Central memory CD4-positive, alpha-beta T cell (primary cell): ENCODE measurements at regions not wholly inside any gene's neighbourhood (a gene's known extent, or its start where the extent isn't known, plus 50 kb on each side); places are given as distances from the start of the nearest gene placed in this dataset.
A peak's percentile ranks its signal among the peaks of the same experiment; 100 is the strongest.

Source experiments
- DNase-seq: peaks from one replicate; pipeline ENCODE4 v3.0.0; 2022

GRCh38 chr17:77668518-77668917 lies 290.0 kb upstream of the TNRC6C start:
- no peak for DNase-seq

- DNase-seq: no peak
Observed at GRCh38 chr17:77670173-77670572, 288.3 kb upstream of the TNRC6C start.

- DNase-seq: no peak
Observed at GRCh38 chr17:77674358-77674757, 284.1 kb upstream of the TNRC6C start.

GRCh38 chr17:77675411-77675810 lies 283.1 kb upstream of the TNRC6C start:
- no peak for DNase-seq

DNA sequence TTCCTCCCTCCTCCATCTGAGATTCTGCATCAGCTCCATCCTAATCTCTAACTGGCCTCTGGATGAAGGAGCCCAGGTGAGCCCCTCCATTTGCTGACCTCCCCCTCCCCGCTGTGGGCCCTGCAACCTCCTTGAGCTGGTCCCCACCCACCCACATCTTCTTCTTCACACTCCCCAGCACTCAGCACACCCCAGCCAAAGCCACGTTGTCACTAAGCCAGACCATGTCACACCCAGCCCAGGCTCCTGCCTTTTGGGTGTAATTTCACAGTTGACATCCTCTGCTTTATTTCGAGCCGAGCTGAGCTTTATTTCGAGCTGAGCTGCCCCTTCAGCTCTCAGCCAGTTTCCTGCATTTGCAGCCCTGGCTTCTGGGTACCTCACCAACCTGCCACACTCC lies 282.7 kb upstream of the TNRC6C start:
- no peak for DNase-seq

- DNase-seq: no peak
Observed at GRCh38 chr17:77676237-77676661, 282.3 kb upstream of the TNRC6C start.

DNA sequence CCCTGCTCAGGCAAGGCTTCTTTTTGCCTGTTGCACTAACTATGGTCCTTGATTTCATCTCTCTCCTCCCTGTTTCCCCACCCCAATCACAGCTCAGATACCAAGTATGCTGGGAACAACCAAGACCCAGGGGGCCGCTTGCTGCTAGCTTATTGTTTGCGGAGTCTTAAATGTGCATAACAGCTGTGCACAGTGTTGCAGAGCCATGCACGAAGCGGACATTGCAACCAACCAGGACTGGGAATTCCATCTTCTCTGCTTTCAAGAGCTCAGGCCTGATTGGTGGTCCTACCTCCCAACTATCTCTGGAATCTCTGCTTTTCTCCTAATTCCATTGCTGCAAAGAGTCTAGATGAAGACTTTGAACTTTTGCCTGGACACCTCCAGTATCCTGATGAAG lies 281.3 kb upstream of the TNRC6C start:
- DNase-seq: no peak

DNA sequence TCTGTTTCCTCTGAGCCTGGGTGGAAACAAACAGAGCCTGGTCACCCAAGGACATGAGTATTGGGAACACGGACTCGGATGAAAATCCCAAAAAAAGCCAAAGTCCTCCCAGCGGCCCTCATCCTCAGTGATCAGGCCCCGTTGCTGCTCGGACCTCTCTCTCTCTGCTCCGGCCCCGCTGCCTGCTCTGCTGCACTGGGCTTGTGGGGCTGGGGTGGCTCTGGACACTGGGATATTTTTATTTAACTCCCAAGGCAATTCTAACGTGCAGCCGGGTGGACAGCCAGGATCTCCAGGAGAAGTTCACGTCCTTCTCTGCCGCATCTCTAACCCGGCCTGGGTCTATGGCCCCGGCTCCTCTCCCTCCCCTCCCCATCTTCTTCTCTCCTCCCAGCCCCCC lies 280.9 kb upstream of the TNRC6C start:
- DNase-seq: no peak

GRCh38 chr17:77679589-77679988 lies 278.9 kb upstream of the TNRC6C start:
- DNase-seq: no peak

- DNase-seq: no peak
Observed at GRCh38 chr17:77681861-77682260, 276.6 kb upstream of the TNRC6C start.

GRCh38 chr17:77684803-77685798 lies 273.4 kb upstream of the TNRC6C start:
- DNase-seq: no peak

GRCh38 chr17:77685881-77686486 lies 272.5 kb upstream of the TNRC6C start:
- no peak for DNase-seq

DNA sequence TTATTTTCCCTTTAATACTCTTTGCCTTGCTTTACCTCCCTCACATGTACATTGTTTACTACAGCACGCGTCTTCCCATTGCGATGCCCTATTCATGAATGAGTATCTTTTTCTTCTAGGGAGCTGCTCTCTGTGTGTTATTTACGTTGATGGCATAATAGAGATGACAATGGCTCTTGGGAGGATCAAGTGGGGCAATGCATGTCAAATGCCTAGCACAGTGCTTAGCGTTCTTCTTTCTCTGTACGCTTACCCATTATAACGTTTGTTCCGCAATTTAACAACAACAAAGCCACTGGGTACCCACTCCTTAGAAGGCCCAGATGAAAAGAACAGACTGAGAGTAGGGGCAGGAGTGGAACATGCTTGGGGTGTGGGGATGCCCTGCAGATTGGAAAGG lies 271.6 kb upstream of the TNRC6C start:
- DNase-seq: no peak

DNA sequence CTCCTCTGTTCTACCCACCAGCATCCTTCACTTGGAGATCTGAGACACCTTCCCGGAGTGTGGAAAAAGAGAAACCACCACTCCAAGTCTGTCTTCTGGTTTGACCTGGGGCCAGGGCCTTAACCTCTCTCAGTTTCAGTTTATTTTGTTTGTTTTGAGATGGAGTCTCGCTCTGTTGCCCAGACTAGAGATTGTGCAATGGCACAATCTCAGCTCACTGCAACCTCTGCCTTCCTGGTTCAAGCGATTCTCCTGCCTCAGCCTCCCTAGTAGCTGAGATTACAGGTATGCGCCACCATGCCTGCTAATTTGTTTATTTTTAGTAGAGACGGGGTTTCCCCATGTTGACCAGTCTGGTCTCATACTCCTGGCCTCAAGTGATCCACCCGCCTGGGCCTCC lies 271.1 kb upstream of the TNRC6C start:
- no peak for DNase-seq

DNA sequence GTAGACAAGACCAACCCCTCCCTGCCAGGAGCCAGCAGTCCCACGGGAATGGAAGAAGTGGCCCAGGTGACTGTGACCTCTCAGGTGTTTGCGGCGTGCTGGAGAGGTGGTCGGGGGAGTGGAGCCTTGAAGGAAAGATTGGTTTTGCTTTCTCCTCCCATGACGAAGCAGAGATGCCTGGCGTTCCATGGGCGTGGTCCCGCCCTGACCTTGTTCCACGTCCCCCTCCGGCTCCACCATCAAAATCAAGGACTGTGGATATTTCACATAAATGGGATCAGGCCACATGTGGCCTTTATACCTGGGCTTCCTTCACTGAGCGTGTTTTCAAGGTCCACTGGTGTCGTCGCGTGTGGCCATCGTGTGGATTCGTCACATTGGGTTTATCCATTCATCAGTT lies 270.6 kb upstream of the TNRC6C start:
- no peak for DNase-seq

DNA sequence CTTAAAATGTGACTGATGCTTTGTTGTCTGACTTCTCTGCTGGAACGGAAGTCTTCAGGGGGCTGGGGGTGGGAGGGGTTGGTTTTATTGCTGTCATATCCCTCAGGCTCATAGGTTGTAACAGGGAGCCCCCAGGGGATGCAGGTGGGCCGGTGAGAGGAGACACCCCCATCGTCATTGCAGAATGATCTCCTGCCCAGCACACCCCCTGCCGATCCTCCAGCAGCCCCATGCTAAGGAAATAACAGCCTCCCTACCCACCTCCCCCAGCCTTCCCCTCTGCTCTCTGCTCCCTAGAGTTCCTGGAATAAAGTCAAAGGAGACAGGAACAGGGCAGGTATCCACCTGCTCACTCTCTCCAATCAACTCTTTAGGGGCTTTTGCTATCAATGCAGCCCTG lies 270.1 kb upstream of the TNRC6C start:
- no peak for DNase-seq

DNA sequence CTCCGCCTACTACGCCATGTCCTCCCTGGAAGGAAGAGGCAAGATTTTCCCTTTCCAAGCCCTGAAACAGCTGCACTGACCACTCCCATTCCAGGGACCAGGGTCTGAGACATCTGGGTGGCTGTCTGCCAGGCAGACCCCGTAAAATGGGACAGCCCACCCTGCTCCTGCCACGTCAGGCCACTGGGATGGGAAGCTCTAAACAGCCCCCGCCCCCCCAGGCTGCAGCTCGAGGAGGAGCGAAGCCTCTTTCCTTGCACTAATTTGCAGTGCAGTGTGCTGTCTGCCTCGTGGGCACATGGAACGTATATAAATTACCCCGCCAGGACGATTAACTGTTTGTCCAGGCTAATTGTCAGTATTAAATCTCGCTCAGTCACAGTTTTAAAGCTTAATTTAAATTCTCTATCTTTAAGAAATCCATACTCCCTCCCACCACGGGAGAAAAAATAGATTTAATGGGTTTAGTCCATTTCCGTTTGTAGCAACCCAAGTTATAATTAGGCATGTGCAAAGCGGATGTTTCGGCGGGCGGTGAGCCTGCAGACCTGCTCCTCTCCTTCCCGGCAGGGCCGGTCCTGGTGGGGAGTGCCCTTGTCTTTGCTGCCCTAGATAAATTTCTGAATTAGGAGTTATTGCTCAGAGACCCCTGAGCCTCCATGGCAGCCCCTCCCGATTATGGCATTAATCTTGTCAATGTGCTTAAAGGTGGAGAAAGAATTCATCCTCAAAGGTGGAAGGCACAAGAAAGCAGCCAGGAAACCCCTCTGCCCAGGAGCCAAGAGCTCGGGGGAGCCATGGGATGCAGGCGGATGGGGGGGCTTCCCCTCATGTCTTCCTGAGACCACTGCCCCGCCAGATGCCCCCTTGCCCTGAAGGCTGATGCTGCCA lies 268.0 kb upstream of the TNRC6C start:
- peak; percentile 12 for DNase-seq

DNA sequence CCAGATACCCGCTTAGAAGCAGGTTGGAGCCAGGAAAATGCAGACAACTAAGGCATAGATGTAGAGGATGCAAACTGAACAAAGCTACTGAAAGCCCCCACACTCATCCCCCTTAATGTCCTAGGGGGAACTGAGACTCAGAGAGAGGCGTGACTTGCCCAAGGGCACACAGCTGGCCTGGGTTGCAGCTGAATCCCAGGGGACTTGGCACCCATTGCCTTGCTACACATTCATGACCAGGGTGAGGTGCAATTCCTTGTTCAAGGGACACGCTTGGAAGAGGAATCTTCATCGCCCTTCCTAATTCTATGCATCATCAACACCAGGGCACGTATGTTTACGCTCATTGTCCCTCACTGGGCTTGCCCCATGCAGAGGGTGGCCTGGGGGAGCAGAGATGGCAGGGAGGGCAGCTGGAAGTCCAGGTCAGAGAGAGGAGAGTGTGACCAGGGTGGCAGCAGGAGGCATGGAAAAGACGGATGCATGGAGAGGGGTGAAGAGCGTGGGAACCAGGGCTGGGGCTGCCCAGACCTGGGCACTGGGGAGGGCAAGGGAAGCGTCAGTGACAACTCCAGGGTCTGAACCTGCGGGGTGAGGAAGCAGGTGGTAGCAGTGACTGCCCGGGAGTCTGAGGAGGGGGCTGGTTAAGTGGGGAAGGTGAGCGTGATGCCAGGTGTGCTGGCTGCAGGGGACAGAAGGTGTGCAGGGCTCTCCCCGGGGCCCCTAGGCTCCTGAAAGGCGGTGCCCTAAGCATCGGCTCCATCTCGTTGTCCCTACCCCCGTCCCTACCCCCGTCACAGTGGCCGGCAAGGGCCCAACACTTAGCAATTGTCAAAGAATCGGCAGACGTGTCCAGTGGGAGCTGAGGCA lies 267.1 kb upstream of the TNRC6C start:
- DNase-seq: no peak

- peak; percentile 29 for DNase-seq
Observed at GRCh38 chr17:77692571-77693161, 265.8 kb upstream of the TNRC6C start.

DNA sequence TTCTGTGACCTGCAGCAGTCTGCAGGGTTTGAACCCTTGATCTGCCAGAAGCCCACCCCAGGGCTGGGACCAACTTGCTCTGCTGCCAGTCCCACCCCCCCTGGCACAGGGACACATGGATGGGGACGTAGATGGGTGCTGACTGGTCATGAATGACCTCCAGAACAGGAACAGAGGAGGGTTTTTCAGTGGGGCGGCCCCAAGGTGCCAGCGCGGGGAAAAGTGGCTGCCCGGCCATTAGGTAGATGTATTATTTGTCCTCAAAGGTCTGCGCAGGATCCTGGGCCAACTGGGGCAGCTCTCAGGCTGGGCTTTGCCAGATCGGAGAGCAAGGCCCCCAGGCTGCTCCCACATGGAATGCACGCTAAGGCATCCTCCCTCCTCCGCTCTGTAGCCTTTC lies 265.2 kb upstream of the TNRC6C start:
- no peak for DNase-seq

- DNase-seq: no peak
Observed at GRCh38 chr17:77693776-77694175, 264.7 kb upstream of the TNRC6C start.
